HG02884 (cell line): ENCODE measurements at regions not wholly inside any gene's neighbourhood (a gene's known extent, or its start where the extent isn't known, plus 50 kb on each side); places are given as distances from the start of the nearest gene placed in this dataset.
"Not testable (repeated sequence)": the region's sequence is repeated elsewhere in the genome, so short reads cannot be mapped to it uniquely, and the experiment has no call there.

Source experiments
- ATAC-seq: cut with Tn5 transposase; IDR thresholded peaks from one replicate; pipeline ENCODE4 v1.9.1; 2021; ENCODE audit warnings: mild to moderate bottlenecking, moderate library complexity; ENCODE audit not compliant: unreplicated experiment

GRCh38 chr10:65166272-65166671 lies 1645.1 kb downstream of the REEP3 start:
- no peak for ATAC-seq

- no peak for ATAC-seq
Measured at GRCh38 chr10:65172249-65172648, 1651.0 kb downstream of the REEP3 start.

GRCh38 chr10:65176994-65177393 lies 1655.8 kb downstream of the REEP3 start:
- ATAC-seq: no peak

- no peak for ATAC-seq
Measured at GRCh38 chr10:65183236-65183635, 1662.0 kb downstream of the REEP3 start.

GRCh38 chr10:65186668-65187067 lies 1665.5 kb downstream of the REEP3 start:
- ATAC-seq: not testable (repeated sequence)

GRCh38 chr10:65194126-65194525 lies 1672.9 kb downstream of the REEP3 start:
- no peak for ATAC-seq

- ATAC-seq: no peak
Measured at GRCh38 chr10:65194555-65194954, 1673.4 kb downstream of the REEP3 start.

- ATAC-seq: no peak
Measured at GRCh38 chr10:65196111-65196510, 1674.9 kb downstream of the REEP3 start.

GRCh38 chr10:65197935-65198334 lies 1676.7 kb downstream of the REEP3 start:
- no peak for ATAC-seq

GRCh38 chr10:65201491-65201890 lies 1680.3 kb downstream of the REEP3 start:
- no peak for ATAC-seq

GRCh38 chr10:65204999-65205398 lies 1683.8 kb downstream of the REEP3 start:
- ATAC-seq: no peak

- no peak for ATAC-seq
Measured at GRCh38 chr10:65213170-65213569, 1692.0 kb downstream of the REEP3 start.

GRCh38 chr10:65219444-65219843 lies 1698.2 kb downstream of the REEP3 start:
- no peak for ATAC-seq

GRCh38 chr10:65231148-65231547 lies 1694.7 kb upstream of the LRRTM3 start:
- ATAC-seq: no peak

- no peak for ATAC-seq
Measured at GRCh38 chr10:65234261-65234660, 1691.6 kb upstream of the LRRTM3 start.

GRCh38 chr10:65235266-65235665 lies 1690.6 kb upstream of the LRRTM3 start:
- ATAC-seq: no peak

GRCh38 chr10:65235846-65236245 lies 1690.0 kb upstream of the LRRTM3 start:
- ATAC-seq: no peak

GRCh38 chr10:65265451-65265954 lies 1660.3 kb upstream of the LRRTM3 start:
- ATAC-seq: no peak

- ATAC-seq: not testable (repeated sequence)
Measured at GRCh38 chr10:65269551-65269950, 1656.3 kb upstream of the LRRTM3 start.

GRCh38 chr10:65270969-65271368 lies 1654.9 kb upstream of the LRRTM3 start:
- ATAC-seq: no peak

GRCh38 chr10:65273115-65273514 lies 1652.7 kb upstream of the LRRTM3 start:
- no peak for ATAC-seq

- ATAC-seq: no peak
Measured at GRCh38 chr10:65275296-65275695, 1650.5 kb upstream of the LRRTM3 start.

GRCh38 chr10:65284495-65285041 lies 1641.3 kb upstream of the LRRTM3 start:
- no peak for ATAC-seq
